NB4 (cell line): ENCODE measurements at regions not wholly inside any gene's neighbourhood (a gene's known extent, or its start where the extent isn't known, plus 50 kb on each side); places are given as distances from the start of the nearest gene placed in this dataset.

ENCODE experiments used
- DNase-seq: peaks from one replicate; pipeline ENCODE4 v3.0.0; 2010; ENCODE audit warnings: low read depth
- H3K4me3 ChIP-seq: one replicate; pipeline ENCODE4 v1.5.1; 2011; ENCODE audit warnings: mild to moderate bottlenecking, low read depth, low read length, moderate library complexity
- MYC ChIP-seq: IDR thresholded peaks from 2 replicates; pipeline ENCODE4 v1.6.1; 2011; ENCODE audit warnings: low read depth, low read length
- POLR2A ChIP-seq: IDR thresholded peaks from 2 replicates; pipeline ENCODE4 v1.6.1; 2011; ENCODE audit warnings: mild to moderate bottlenecking; ENCODE audit not compliant: insufficient read length; ENCODE audit errors: extremely low read depth
- TF ChIP-seq, protein P1 (sequence below): IDR thresholded peaks from one replicate; pipeline ENCODE4 v1.5.1; 2012; ENCODE audit warnings: low read depth, low read length
- TF ChIP-seq, protein P2 (sequence below): IDR thresholded peaks from 2 replicates; pipeline ENCODE4 v1.6.1; 2011; ENCODE audit warnings: low read depth, low read length

DNA sequence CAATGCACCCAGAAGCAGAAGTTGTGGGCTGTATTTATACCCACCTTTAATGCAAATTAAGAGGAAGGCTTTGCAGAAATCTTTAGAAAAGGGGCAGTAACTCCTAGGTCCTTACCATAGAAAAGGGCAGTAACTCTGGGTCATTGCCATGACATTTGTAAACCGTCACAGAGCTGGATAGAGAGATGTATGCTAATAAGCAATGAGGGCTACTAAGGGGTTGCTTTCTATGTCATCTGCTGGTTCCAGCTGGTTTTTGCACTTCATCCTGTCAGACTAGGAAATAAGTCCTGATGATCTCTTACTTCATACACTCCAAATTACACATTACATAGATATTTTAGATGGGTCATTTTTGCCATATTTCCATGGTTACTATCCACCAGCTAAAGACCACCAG is 299.1 kb upstream of the TYRP1 start:
- TF ChIP-seq, protein P1, sequence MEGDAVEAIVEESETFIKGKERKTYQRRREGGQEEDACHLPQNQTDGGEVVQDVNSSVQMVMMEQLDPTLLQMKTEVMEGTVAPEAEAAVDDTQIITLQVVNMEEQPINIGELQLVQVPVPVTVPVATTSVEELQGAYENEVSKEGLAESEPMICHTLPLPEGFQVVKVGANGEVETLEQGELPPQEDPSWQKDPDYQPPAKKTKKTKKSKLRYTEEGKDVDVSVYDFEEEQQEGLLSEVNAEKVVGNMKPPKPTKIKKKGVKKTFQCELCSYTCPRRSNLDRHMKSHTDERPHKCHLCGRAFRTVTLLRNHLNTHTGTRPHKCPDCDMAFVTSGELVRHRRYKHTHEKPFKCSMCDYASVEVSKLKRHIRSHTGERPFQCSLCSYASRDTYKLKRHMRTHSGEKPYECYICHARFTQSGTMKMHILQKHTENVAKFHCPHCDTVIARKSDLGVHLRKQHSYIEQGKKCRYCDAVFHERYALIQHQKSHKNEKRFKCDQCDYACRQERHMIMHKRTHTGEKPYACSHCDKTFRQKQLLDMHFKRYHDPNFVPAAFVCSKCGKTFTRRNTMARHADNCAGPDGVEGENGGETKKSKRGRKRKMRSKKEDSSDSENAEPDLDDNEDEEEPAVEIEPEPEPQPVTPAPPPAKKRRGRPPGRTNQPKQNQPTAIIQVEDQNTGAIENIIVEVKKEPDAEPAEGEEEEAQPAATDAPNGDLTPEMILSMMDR: no peak
- TF ChIP-seq POLR2A (no peak), MYC (no peak)
- TF ChIP-seq, protein P2, sequence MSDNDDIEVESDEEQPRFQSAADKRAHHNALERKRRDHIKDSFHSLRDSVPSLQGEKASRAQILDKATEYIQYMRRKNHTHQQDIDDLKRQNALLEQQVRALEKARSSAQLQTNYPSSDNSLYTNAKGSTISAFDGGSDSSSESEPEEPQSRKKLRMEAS: no peak
- no peak for DNase-seq
- H3K4me3 ChIP-seq: no peak overlapping the region

DNA sequence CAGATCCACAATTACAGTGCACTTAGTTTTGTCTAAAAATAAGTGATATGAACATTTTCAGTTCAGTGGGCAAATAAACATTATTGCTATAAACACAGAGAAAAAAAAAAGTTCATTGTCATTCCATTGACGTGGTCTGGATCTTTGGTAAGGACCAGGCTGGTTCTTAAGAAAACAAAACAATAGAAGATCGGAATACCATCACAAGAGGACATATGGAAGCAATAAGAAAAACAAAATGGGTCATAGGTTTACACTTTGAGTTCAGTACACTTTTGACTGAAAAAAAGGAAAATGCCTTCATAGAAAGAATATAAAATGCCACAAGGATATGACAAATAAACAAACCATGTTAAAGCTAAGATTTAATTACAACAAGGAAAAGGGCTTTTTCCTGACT is 289.5 kb upstream of the TYRP1 start:
- DNase-seq: no peak
- H3K4me3 ChIP-seq: no peak overlapping the region
- TF ChIP-seq, protein P2: no peak
- TF ChIP-seq, protein P1: no peak
- no peak for TF ChIP-seq POLR2A
- no peak for TF ChIP-seq MYC

DNA sequence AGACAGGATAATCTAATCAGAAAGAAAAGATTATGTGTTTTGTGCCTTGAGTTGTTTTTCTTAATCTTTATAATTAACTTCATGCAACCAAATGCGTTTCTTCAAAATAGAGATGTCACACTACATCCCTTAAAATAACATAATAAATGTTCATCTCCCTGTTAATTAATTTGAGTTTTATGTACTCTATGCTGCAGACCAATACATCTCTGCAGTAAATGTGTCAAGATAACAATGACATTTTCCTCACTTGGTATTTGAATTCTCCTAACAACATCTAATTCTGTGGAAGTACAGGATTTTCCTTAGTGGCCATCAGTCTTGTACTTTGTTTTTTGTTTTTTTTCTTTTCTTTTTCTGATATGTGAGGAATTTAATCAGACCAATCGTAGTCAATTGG is 279.2 kb upstream of the TYRP1 start:
- DNase-seq: no peak
- TF ChIP-seq, protein P2: no peak
- TF ChIP-seq MYC: no peak
- TF ChIP-seq POLR2A: no peak
- H3K4me3 ChIP-seq: no peak overlapping the region

DNA sequence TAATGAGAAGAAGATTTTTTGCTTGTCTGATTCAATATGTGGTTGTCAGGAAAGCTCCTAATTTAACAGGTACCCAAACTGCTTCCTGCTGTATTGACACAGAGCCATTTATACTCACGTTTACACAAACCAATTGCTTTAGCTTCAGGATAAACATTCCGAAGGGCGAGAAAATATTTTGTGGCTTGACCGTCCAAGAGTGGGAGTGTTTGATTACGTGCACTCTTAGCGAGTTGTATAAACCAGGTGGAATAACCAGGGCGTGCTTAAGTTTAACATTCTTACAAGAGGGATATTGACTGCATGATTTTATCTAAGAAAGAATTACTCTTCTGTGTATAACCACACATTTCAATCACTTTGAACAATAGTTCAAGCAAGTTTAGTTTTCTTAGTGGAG is 278.7 kb upstream of the TYRP1 start:
- TF ChIP-seq, protein P2: no peak
- no peak for TF ChIP-seq POLR2A
- no peak for TF ChIP-seq MYC
- TF ChIP-seq, protein P1: no peak
- no peak for DNase-seq
- H3K4me3 ChIP-seq: no peak overlapping the region

DNA sequence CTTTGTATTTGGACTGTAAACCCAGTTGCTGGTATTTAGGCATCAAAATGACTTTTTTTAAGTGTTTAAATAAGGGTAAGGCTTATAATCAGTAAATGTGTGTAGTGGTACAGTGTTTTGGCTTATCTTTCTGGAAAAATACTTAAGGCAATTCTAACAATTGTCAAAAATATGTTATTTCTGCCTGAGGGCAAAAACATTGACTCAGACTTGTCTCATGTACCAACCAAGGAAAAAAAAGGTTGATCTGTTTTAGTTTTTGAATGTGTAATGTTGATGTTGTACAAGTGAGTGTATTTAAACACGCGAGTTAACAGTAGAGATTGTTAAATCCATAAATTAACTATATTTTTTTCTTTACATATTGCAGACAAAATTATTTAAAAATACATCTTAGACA is 277.8 kb upstream of the TYRP1 start:
- TF ChIP-seq POLR2A: no peak
- TF ChIP-seq MYC: no peak
- TF ChIP-seq, protein P2: no peak
- TF ChIP-seq, protein P1: no peak
- no peak for DNase-seq
- H3K4me3 ChIP-seq: no peak overlapping the region

DNA sequence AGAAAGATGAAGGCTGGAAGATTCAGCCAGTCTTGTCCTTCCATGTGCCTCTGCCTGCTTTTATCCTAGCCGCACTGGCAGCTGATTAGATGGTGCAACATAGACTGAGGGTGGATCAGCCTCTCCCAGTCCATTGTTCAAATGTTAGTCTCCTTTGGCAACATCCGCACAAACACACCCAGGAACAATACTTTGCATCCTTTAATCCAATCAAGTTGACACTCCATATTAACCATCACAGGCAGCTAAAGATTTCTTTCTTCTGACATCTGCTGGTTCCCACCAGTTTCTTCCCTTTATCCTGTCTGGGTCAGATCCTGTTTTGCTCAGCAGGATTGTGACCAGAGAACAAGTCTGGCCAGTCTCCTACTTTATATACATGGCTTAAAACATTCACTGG is 276.5 kb upstream of the TYRP1 start:
- DNase-seq: no peak
- TF ChIP-seq, protein P2: no peak
- TF ChIP-seq POLR2A: no peak
- TF ChIP-seq MYC: no peak
- TF ChIP-seq, protein P1: no peak
- no peak overlapping the region for H3K4me3 ChIP-seq
